ENCODE measurements at regions not wholly inside any gene's neighbourhood (a gene's known extent, or its start where the extent isn't known, plus 50 kb on each side); places are given as distances from the start of the nearest gene placed in this dataset.

- H3K36me3 ChIP-seq (ENCODE audit: insufficient read depth, low read length) = no peaks in the 10 kb centered on the region; the same call in 1 of the 2 replicates
- POLR2A ChIA-PET = no interaction called here
Observed at GRCh38 chr12:92341065-92341668, 195.5 kb upstream of the BTG1 start.

GRCh38 chr12:92340441-92341064 is 194.9 kb upstream of the BTG1 start:
- H3K79me2 ChIP-seq (ENCODE audit: insufficient read depth, low read depth, low read length) = no peaks in the 10 kb centered on the region
- H3K9me3 ChIP-seq (ENCODE audit: low read length) = no peaks in the 10 kb centered on the region; the same call in 1 of the 2 replicates
- intact Hi-C loops (cut with micrococcal nuclease; ENCODE audit: unreplicated experiment) = no loop called here
- H3K9me2 ChIP-seq (ENCODE audit: insufficient read depth, low read length) = no peaks in the 10 kb centered on the region
- POLR2A ChIA-PET = interaction anchor here (1.0 to 1.3 kb wide), 2 partner anchors 8 to 111 kb away, joined by 3 read pairs; no protein-coding TSS in a partner anchor
- CTCF ChIA-PET (ENCODE audit: unreplicated experiment) = no interaction called here
- H3K4me2 ChIP-seq (ENCODE audit: low read length) = no peak overlapping the region
- no peaks in the 10 kb centered on the region for H3K4me1 ChIP-seq (ENCODE audit: insufficient read depth, low read length, poor library complexity, severe bottlenecking)
- no TSS peak for BruUV-seq (replicated peaks)
- no peak for DNase-seq (ENCODE audit: low spot score)
- H3K27ac ChIP-seq (ENCODE audit: low read depth, low read length, poor library complexity, severe bottlenecking) = no peak overlapping the region
- H3K4me3 ChIP-seq (ENCODE audit: low read depth, low read length, poor library complexity, severe bottlenecking) = no peak overlapping the region
- no peaks in the 10 kb centered on the region; the same call in 1 of the 2 replicates for H3K36me3 ChIP-seq (ENCODE audit: insufficient read depth, low read length)
- no peak for TF ChIP-seq EZH2phosphoT487 (IDR thresholded peaks at IDR 0.05; ENCODE audit: borderline replicate concordance, low read depth, low read length)
- no peak for TF ChIP-seq CTCF (conservative IDR thresholded peaks at IDR 0.05; ENCODE audit: low read length)
- H2AFZ ChIP-seq (ENCODE audit: low read length) = no peak overlapping the region
- H4K20me1 ChIP-seq (ENCODE audit: insufficient read depth, low read length) = no peaks in the 10 kb centered on the region

More at GRCh38 chr12:92341065-92341668, 195.5 kb upstream of the BTG1 start:
- H3K79me2 ChIP-seq (ENCODE audit: insufficient read depth, low read depth, low read length) = no peaks in the 10 kb centered on the region
- intact Hi-C loops (cut with micrococcal nuclease; ENCODE audit: unreplicated experiment) = no loop called here
- no peaks in the 10 kb centered on the region for H4K20me1 ChIP-seq (ENCODE audit: insufficient read depth, low read length)
- H3K9me2 ChIP-seq (ENCODE audit: insufficient read depth, low read length) = no peaks in the 10 kb centered on the region
- no peak for TF ChIP-seq EZH2phosphoT487 (IDR thresholded peaks at IDR 0.05; ENCODE audit: borderline replicate concordance, low read depth, low read length)
- no peak overlapping the region; the same call in 1 of the 2 replicates for H2AFZ ChIP-seq (ENCODE audit: low read length)
- no peak for DNase-seq (ENCODE audit: low spot score)
- no peaks in the 10 kb centered on the region; the same call in 1 of the 2 replicates for H3K9me3 ChIP-seq (ENCODE audit: low read length)
- no peak overlapping the region for H3K27ac ChIP-seq (ENCODE audit: low read depth, low read length, poor library complexity, severe bottlenecking)
- H3K4me2 ChIP-seq (ENCODE audit: low read length) = no peak overlapping the region
- no TSS peak for BruUV-seq (replicated peaks)
- H3K4me3 ChIP-seq (ENCODE audit: low read depth, low read length, poor library complexity, severe bottlenecking) = no peak overlapping the region
- CTCF ChIA-PET (ENCODE audit: unreplicated experiment) = no interaction called here
- H3K4me1 ChIP-seq (ENCODE audit: insufficient read depth, low read length, poor library complexity, severe bottlenecking) = no peaks in the 10 kb centered on the region

- no TSS peak for BruUV-seq (replicated peaks)
- intact Hi-C loops (cut with micrococcal nuclease; ENCODE audit: unreplicated experiment) = no loop called here
- Histone ChIP-seq H3K36me3 (ENCODE audit: insufficient read depth, low read length) (no peaks in the 10 kb centered on the region; the same call in 1 of the 2 replicates), H3K9me3 (ENCODE audit: low read length) (no peaks in the 10 kb centered on the region; the same call in 1 of the 2 replicates), H3K4me1 (ENCODE audit: insufficient read depth, low read length, poor library complexity, severe bottlenecking) (no peaks in the 10 kb centered on the region), H3K9me2 (ENCODE audit: insufficient read depth, low read length) (no peaks in the 10 kb centered on the region), H3K4me3 (ENCODE audit: low read depth, low read length, poor library complexity, severe bottlenecking) (no peak overlapping the region), H3K4me2 (ENCODE audit: low read length) (no peak overlapping the region), H3K79me2 (ENCODE audit: insufficient read depth, low read depth, low read length) (no peaks in the 10 kb centered on the region), H4K20me1 (ENCODE audit: insufficient read depth, low read length) (no peaks in the 10 kb centered on the region), H2AFZ (ENCODE audit: low read length) (no peak overlapping the region), H3K27ac (ENCODE audit: low read depth, low read length, poor library complexity, severe bottlenecking) (no peak overlapping the region)
- ChIA-PET POLR2A (interaction anchor here (1.0 to 1.3 kb wide), 2 partner anchors 9 to 111 kb away, joined by 3 read pairs; no protein-coding TSS in a partner anchor), CTCF (ENCODE audit: unreplicated experiment) (no interaction called here)
- TF ChIP-seq CTCF (conservative IDR thresholded peaks at IDR 0.05; ENCODE audit: low read length) (no peak), EZH2phosphoT487 (IDR thresholded peaks at IDR 0.05; ENCODE audit: borderline replicate concordance, low read depth, low read length) (no peak)
- DNase-seq (ENCODE audit: low spot score) = no peak
Observed at GRCh38 chr12:92340003-92340402, 194.4 kb upstream of the BTG1 start.

All from OCI-LY7 (cell line).